ENCODE measurements at regions not wholly inside any gene's neighbourhood (a gene's known extent, or its start where the extent isn't known, plus 50 kb on each side); places are given as distances from the start of the nearest gene placed in this dataset.

DNA sequence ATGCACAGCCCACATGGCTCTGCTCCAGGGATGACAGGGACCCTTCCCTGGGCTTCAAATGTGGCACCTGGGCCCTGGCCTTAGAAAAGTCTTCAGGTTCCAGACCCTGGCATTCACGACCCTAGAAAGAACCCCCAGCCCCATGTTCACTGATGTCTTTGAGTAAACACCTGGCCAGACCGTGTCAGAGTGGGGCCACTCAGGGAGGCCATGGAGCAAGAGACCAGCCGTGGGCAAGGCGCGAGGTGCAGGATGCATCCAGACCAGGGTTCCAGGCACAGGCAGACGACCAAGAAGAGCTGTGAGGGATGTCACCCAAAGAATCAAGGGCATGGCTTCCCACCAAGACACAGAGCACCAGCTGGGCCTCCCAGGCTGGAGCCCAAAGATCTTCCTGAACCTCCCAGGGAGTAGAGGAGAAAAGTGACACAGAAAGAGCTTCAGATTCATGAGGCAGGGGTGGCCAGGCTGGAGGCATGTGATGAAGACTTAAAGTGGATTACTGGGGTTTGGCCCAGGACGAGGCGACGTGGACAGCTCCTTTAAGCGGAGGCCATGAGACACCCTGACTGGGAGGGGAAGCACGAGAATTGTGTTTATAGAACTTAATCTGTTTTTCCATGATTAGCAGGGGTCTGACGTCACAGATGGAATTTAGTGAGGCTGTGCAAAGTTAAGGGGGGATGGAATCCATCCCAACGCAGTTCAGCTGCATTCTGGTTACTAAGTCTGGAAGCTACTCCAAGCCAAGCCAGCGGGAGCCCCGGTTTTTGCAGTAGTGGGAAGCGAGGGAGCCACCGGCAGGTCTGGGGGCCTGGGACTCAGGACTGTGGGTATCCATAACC lies 61.6 kb downstream of the ARL6IP4 start:
- H3K27me3 ChIP-seq, result no peaks in the 10 kb centered on the region
- H3K9me3 ChIP-seq, result no peaks in the 10 kb centered on the region
- TF ChIP-seq POLR2AphosphoS5 (IDR thresholded peaks at IDR 0.05), result peak; percentile 46 to 65
- no peak for TF ChIP-seq POLR2A (IDR thresholded peaks at IDR 0.05; ENCODE audit: low read depth)
- H3K36me3 ChIP-seq, result no peaks in the 10 kb centered on the region
- H3K4me1 ChIP-seq, result peaks cover 29 to 60% (median 40%) of the 10 kb centered on the region in 4 donors
- no peak overlapping the region for H3K4me3 ChIP-seq
- no peak for DNase-seq (ENCODE audit: extremely low spot score)
- intact Hi-C loops (cut with DNase I), result loop anchor here (2.0 kb wide), 1 partner anchor 197 kb away; no protein-coding TSS in a partner anchor
- 62% methylated on average over 11 of the region's 17 CpGs for WGBS
- peak overlapping the region; percentile 68 to 79 (median 76) for H3K27ac ChIP-seq (replicated peaks in 1 of 4)

DNA sequence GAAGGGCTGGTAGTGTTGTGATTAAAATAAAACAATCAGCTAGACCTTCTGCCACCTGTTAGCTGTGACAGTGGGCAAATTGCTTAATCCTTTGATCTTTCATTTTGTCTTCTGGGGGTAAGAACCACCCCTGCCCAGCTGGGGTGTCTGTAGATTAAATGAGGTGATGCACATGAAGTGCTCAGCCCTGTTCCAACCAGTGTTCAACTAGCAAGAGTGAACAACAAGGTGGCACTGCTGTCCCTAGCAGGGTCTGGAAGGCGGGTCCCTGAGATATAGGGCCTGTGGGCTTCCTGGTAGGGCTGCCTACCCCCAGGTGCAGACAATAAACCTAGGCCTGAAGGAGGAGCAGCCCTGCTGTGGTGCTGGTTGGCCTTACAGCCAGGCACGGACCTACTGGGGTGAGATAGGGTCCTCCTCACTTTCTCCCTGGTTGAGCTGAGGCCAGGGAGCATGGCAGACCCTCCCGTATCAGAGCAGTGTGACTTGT lies 60.6 kb downstream of the ARL6IP4 start:
- TF ChIP-seq POLR2A (IDR thresholded peaks at IDR 0.05; ENCODE audit: low read depth), result no peak
- no peak for TF ChIP-seq EP300 (IDR thresholded peaks at IDR 0.05)
- TF ChIP-seq POLR2AphosphoS5 (IDR thresholded peaks at IDR 0.05), result no peak
- TF ChIP-seq, protein P1, sequence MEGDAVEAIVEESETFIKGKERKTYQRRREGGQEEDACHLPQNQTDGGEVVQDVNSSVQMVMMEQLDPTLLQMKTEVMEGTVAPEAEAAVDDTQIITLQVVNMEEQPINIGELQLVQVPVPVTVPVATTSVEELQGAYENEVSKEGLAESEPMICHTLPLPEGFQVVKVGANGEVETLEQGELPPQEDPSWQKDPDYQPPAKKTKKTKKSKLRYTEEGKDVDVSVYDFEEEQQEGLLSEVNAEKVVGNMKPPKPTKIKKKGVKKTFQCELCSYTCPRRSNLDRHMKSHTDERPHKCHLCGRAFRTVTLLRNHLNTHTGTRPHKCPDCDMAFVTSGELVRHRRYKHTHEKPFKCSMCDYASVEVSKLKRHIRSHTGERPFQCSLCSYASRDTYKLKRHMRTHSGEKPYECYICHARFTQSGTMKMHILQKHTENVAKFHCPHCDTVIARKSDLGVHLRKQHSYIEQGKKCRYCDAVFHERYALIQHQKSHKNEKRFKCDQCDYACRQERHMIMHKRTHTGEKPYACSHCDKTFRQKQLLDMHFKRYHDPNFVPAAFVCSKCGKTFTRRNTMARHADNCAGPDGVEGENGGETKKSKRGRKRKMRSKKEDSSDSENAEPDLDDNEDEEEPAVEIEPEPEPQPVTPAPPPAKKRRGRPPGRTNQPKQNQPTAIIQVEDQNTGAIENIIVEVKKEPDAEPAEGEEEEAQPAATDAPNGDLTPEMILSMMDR (IDR thresholded peaks at IDR 0.05), result no peak
- 100% methylated on average over 1 of the region's 3 CpGs for WGBS
- peaks cover 29 to 51% (median 40%) of the 10 kb centered on the region in 4 donors for H3K4me1 ChIP-seq
- peak overlapping the region in 3 of 4 donors; percentile 68 to 79 (median 75) for H3K27ac ChIP-seq (replicated peaks in 1 of 4)
- H3K36me3 ChIP-seq, result no peaks in the 10 kb centered on the region
- no peaks in the 10 kb centered on the region for H3K27me3 ChIP-seq
- no peaks in the 10 kb centered on the region for H3K9me3 ChIP-seq
- H3K4me3 ChIP-seq, result no peak overlapping the region
- no peak for DNase-seq (ENCODE audit: extremely low spot score)
- intact Hi-C loops (cut with DNase I), result no loop called here

DNA sequence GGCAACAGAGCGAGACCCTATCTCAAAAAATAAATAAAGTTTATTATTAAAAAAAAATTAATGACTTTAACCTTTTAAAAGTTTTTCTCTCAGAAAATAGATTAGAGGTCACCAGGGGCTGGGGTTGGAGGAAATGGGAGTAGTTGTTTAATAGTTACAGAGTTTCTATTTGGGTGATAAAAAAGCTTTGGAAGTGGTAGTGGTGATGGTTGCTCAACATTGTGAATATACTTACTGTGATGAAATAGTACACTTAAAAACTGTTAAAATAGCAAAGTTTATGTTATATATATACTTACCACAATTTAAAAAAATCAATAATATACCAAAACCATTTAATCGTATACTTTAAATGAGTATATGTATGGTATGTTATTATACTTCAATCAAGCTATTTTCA lies 59.6 kb downstream of the ARL6IP4 start:
- no peak for DNase-seq (ENCODE audit: extremely low spot score)
- intact Hi-C loops (cut with DNase I), result no loop called here
- Histone ChIP-seq H3K4me1 (peaks cover 21 to 43% (median 37%) of the 10 kb centered on the region in 4 donors), H3K27me3 (no peaks in the 10 kb centered on the region), H3K9me3 (no peaks in the 10 kb centered on the region), H3K27ac (replicated peaks in 1 of 4) (no peak overlapping the region), H3K36me3 (no peaks in the 10 kb centered on the region), H3K4me3 (no peak overlapping the region)
- WGBS, result 86% methylated on average over 2 of the region's 2 CpGs
- no peak for TF ChIP-seq EP300 (IDR thresholded peaks at IDR 0.05)
- TF ChIP-seq, protein P1 (IDR thresholded peaks at IDR 0.05), result no peak
- no peak for TF ChIP-seq POLR2A (IDR thresholded peaks at IDR 0.05; ENCODE audit: low read depth)
- no peak for TF ChIP-seq POLR2AphosphoS5 (IDR thresholded peaks at IDR 0.05)

DNA sequence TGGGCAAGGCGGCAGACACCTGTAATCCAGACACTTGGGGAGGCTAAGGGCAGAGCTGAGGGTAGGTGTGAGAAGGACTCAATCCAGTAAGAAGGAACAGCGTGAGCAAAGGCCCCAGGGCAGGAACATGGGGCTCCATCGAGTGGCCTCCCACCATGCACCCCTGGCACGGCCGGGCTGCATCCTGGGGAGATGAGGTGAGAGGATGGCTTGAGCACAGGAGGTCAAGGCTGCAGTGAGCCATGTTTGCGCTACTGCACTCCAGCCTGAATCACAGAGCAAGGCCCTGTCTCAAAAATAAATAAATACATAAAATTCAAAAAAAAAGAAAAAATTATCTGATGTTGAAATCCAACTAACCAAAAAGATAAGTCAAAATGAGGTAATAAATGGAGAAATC lies 58.5 kb downstream of the ARL6IP4 start:
- DNase-seq (ENCODE audit: extremely low spot score), result no peak

DNA sequence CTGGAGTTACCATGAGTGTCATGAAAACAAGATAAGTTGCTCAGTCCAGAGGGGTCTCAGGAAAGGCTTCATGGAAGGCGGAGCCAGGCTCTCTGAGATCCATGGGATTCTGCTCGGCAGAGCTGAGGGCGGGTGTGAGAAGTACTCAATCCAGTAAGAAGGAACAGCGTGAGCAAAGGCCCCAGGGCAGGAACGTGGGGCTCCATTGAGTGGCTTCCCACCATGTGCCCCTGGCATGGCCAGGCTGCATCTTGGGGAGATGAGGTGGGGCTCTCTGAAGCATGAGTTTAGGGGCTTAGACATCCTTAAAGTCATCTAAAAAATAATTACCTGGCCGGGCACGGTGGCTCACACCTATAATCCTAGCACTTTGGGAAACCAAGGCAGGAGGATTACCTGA lies 58.0 kb downstream of the ARL6IP4 start:
- Histone ChIP-seq H3K27me3 (no peaks in the 10 kb centered on the region), H3K27ac (replicated peaks in 1 of 4) (no peak overlapping the region), H3K9me3 (no peaks in the 10 kb centered on the region), H3K36me3 (peaks cover 0 to 11% (median 9%) of the 10 kb centered on the region in 4 donors), H3K4me3 (no peak overlapping the region), H3K4me1 (peaks cover 18 to 38% (median 28%) of the 10 kb centered on the region in 4 donors)
- intact Hi-C loops (cut with DNase I), result no loop called here
- TF ChIP-seq EP300 (IDR thresholded peaks at IDR 0.05) (no peak), POLR2AphosphoS5 (IDR thresholded peaks at IDR 0.05) (no peak), POLR2A (IDR thresholded peaks at IDR 0.05; ENCODE audit: low read depth) (no peak)
- TF ChIP-seq, protein P1 (IDR thresholded peaks at IDR 0.05), result no peak
- no peak for DNase-seq (ENCODE audit: extremely low spot score)
- WGBS, result 88% methylated on average over 7 of the region's 7 CpGs

More for the DNA sequence above, 58.5 kb downstream of the ARL6IP4 start:
- H3K4me1 ChIP-seq, result peaks cover 23 to 41% (median 33%) of the 10 kb centered on the region in 4 donors
- H3K9me3 ChIP-seq, result no peaks in the 10 kb centered on the region
- no peak overlapping the region for H3K4me3 ChIP-seq
- no peak overlapping the region for H3K27ac ChIP-seq (replicated peaks in 1 of 4)
- intact Hi-C loops (cut with DNase I), result no loop called here
- TF ChIP-seq POLR2AphosphoS5 (IDR thresholded peaks at IDR 0.05) (no peak), POLR2A (IDR thresholded peaks at IDR 0.05; ENCODE audit: low read depth) (no peak), EP300 (IDR thresholded peaks at IDR 0.05) (no peak)
- TF ChIP-seq, protein P1 (IDR thresholded peaks at IDR 0.05), result no peak
- no peaks in the 10 kb centered on the region for H3K27me3 ChIP-seq
- 97% methylated on average over 6 of the region's 6 CpGs for WGBS
- H3K36me3 ChIP-seq, result peaks cover 0 to 6% (median 4%) of the 10 kb centered on the region in 4 donors

All from esophagus muscularis mucosa (tissue), 4 donors.